DND-41 (cell line): ENCODE measurements at regions not wholly inside any gene's neighbourhood (a gene's known extent, or its start where the extent isn't known, plus 50 kb on each side); places are given as distances from the start of the nearest gene placed in this dataset.
"Not testable (repeated sequence)": the region's sequence is repeated elsewhere in the genome, so short reads cannot be mapped to it uniquely, and the experiment has no call there.

Source experiments
- ATAC-seq: fragments of 200-7000 bp; cut with Tn5 transposase; 3 replicates; pipeline ENCODE4 v1.9.1; 2021; ENCODE audit warnings: low read depth; ENCODE audit not compliant: insufficient read depth
- DNase-seq: peaks from one replicate; pipeline ENCODE4 v3.0.0-alpha.2; 2020
- H2AFZ ChIP-seq: 2 replicates; pipeline ENCODE4 v1.6.0; 2012; ENCODE audit warnings: low read depth, low read length
- H3K27ac ChIP-seq: 2 replicates; pipeline ENCODE4 v1.5.1; 2012; ENCODE audit warnings: low read length, inconsistent platforms
- H3K27me3 ChIP-seq: fragments of 200-600 bp; sonication (generic); 2 replicates; pipeline ENCODE4 v1.6.0; 2012; ENCODE audit warnings: low read length, mild to moderate bottlenecking, inconsistent platforms; ENCODE audit not compliant: insufficient read depth, poor library complexity
- H3K36me3 ChIP-seq: 2 replicates; pipeline ENCODE4 v1.5.1; 2012; ENCODE audit warnings: low read length, inconsistent platforms; ENCODE audit not compliant: insufficient read depth
- H3K4me1 ChIP-seq: 2 replicates; pipeline ENCODE4 v1.5.1; 2012; ENCODE audit warnings: mild to moderate bottlenecking, low read length; ENCODE audit not compliant: insufficient read depth
- H3K4me2 ChIP-seq: 2 replicates; pipeline ENCODE4 v1.6.0; 2012; ENCODE audit warnings: mild to moderate bottlenecking, moderate library complexity, low read length, inconsistent platforms; ENCODE audit not compliant: insufficient read depth
- H3K4me3 ChIP-seq, 2 experiments: fragments of 200-600 bp in 1 of 2; shearing (Covaris generic) in 1 of 2; 2 replicates each; pipeline ENCODE4 v1.5.1; 2012 to 2016; ENCODE audit warnings: inconsistent platforms in 2 of 2, low read length in 2 of 2, mild to moderate bottlenecking in 2 of 2, low read depth in 1 of 2, moderate library complexity in 1 of 2
- H3K79me2 ChIP-seq: 2 replicates; pipeline ENCODE4 v1.6.0; 2012; ENCODE audit warnings: low read length, inconsistent platforms; ENCODE audit not compliant: insufficient read depth
- H3K9ac ChIP-seq: 2 replicates; pipeline ENCODE4 v1.6.0; 2012; ENCODE audit warnings: low read depth, mild to moderate bottlenecking, inconsistent platforms, low read length, moderate library complexity
- H3K9me3 ChIP-seq: 2 replicates; pipeline ENCODE4 v1.5.1; 2012; ENCODE audit warnings: low read length, moderate library complexity, mild to moderate bottlenecking, inconsistent platforms; ENCODE audit not compliant: insufficient read depth, severe bottlenecking
- H4K20me1 ChIP-seq: 2 replicates; pipeline ENCODE4 v1.6.0; 2012; ENCODE audit warnings: low read length; ENCODE audit not compliant: insufficient read depth
- EZH2 ChIP-seq: IDR thresholded peaks from 3 replicates; pipeline ENCODE4 v1.6.1; 2012; ENCODE audit warnings: borderline replicate concordance, low read depth, mild to moderate bottlenecking, moderate library complexity, low read length, inconsistent platforms; ENCODE audit not compliant: severe bottlenecking
- TF ChIP-seq, protein P1 (sequence below): IDR thresholded peaks from 2 replicates; pipeline ENCODE4 v1.5.1; 2012; ENCODE audit warnings: borderline replicate concordance, low read length, moderate library complexity, mild to moderate bottlenecking; ENCODE audit not compliant: poor library complexity, severe bottlenecking; ENCODE audit errors: extremely low read depth

DNA sequence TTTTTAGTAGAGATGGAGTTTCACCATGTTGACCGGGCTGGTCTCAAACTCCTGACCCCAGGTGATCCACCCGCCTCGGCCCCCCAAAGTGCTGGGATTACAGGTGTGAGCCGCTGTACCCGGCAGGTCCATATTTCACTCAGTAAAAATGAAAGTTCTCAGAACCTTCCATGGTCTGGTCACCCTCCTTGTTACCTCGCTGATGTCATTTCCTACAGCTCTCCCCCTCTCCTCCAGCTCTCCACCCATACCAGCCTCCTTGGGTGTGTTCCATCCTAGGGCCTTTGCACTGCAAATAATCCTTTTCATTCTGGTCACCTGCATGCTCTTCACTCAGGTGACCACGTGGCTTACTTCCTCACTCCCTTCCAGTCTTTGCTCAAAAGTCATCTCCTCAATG lies 78.2 kb upstream of the TNFSF11 start:
- no peak for DNase-seq

DNA sequence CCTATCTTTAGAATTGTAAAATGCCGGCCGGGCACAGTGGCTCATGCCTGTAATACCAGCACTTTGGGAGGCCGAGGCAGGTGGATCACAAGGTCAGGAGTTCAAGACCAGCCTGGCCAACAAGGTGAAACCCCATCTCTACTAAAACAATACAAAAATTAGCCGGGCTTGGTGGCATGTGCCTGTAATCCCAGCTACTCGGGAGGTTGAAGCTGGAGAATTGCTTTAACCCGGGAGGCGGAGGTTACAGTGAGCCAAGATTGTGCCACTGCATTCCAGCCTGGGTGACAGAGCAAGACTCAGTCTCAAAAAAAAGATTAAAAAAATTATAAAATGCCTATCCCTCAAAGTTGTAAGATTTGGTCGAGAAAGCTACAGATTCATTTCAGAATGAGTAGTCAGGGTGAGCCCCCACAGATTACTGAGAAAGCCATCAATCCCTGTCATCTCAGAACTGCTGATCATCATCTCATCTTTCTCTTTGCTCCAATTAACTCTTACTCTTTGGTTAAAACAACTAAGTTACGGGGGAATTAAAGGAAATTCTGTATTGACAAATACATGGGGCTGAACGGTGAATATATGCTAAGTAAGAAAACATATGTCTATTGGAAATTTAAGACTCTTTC lies 76.9 kb upstream of the TNFSF11 start:
- not testable (repeated sequence) for H3K27ac ChIP-seq, H2AFZ ChIP-seq, DNase-seq, H3K4me2 ChIP-seq, ATAC-seq, H3K27me3 ChIP-seq, H3K9me3 ChIP-seq, H3K9ac ChIP-seq, H3K79me2 ChIP-seq, H3K36me3 ChIP-seq, H3K4me3 ChIP-seq, H4K20me1 ChIP-seq
- peaks cover 12% of the 10 kb centered on the region for H3K4me1 ChIP-seq

More for the DNA sequence above, 78.2 kb upstream of the TNFSF11 start:
- Histone ChIP-seq H3K4me2 (no peak overlapping the region), H3K79me2 (no peaks in the 10 kb centered on the region), H2AFZ (no peak overlapping the region), H3K9me3 (no peaks in the 10 kb centered on the region), H3K36me3 (no peaks in the 10 kb centered on the region), H3K9ac (no peak overlapping the region), H3K4me3 (no peak overlapping the region), H4K20me1 (no peaks in the 10 kb centered on the region), H3K27me3 (no peaks in the 10 kb centered on the region), H3K27ac (no peak overlapping the region), H3K4me1 (peaks cover 12% of the 10 kb centered on the region)
- ATAC-seq, result no peak
- TF ChIP-seq, protein P1, sequence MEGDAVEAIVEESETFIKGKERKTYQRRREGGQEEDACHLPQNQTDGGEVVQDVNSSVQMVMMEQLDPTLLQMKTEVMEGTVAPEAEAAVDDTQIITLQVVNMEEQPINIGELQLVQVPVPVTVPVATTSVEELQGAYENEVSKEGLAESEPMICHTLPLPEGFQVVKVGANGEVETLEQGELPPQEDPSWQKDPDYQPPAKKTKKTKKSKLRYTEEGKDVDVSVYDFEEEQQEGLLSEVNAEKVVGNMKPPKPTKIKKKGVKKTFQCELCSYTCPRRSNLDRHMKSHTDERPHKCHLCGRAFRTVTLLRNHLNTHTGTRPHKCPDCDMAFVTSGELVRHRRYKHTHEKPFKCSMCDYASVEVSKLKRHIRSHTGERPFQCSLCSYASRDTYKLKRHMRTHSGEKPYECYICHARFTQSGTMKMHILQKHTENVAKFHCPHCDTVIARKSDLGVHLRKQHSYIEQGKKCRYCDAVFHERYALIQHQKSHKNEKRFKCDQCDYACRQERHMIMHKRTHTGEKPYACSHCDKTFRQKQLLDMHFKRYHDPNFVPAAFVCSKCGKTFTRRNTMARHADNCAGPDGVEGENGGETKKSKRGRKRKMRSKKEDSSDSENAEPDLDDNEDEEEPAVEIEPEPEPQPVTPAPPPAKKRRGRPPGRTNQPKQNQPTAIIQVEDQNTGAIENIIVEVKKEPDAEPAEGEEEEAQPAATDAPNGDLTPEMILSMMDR, result no peak
- no peak for TF ChIP-seq EZH2

DNA sequence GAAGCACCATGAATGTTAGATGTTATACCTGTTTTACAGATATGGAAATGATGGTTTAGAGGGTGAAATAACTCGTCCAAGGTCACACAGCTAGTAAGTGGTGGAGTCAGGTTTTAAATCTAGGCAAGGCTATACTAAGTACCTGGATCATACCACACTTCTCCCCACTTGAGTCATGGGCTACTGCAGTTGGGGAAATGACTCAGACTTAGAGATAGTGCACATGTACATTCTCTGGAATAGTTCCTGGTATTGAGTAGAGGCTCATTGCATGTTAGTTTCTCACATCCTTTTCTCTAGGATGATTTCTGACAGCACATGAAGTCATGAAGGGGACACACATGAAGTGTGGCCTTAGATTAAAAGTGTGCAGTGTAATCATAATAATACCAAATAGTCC lies 76.2 kb upstream of the TNFSF11 start:
- ATAC-seq (peak; percentile 42; the same call in 1 of the 3 replicates), DNase-seq (no peak)
- TF ChIP-seq, protein P1, result no peak
- TF ChIP-seq EZH2, result no peak
- Histone ChIP-seq H3K4me2 (no peak overlapping the region), H4K20me1 (no peaks in the 10 kb centered on the region), H3K9me3 (no peaks in the 10 kb centered on the region), H3K27me3 (no peaks in the 10 kb centered on the region), H3K27ac (no peak overlapping the region), H3K4me3 (no peak overlapping the region), H3K9ac (no peak overlapping the region), H2AFZ (no peak overlapping the region), H3K4me1 (peaks cover 12% of the 10 kb centered on the region), H3K79me2 (no peaks in the 10 kb centered on the region), H3K36me3 (no peaks in the 10 kb centered on the region)

DNA sequence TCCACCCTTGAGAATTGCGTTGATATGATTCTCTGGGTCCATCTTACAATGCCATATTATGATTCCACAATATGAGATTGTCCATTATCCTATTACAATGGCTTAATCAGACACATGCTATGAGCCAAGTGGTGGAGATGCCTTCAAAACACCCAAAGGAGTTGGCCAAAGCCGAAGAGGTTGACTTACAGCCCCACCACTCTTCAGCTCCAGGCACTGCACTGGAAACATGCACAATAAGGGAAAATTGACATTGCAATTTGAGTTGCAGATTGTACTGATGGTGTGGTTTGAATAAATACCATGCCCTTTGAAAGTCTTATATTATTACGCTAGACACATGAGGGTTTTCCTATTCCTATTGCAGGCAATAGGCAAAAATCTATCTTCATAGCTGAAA lies 75.4 kb upstream of the TNFSF11 start:
- no peaks in the 10 kb centered on the region for H3K9me3 ChIP-seq
- H2AFZ ChIP-seq, result no peak overlapping the region
- ATAC-seq (no peak), DNase-seq (no peak)
- H4K20me1 ChIP-seq, result no peaks in the 10 kb centered on the region
- no peaks in the 10 kb centered on the region for H3K79me2 ChIP-seq
- H3K27ac ChIP-seq, result no peak overlapping the region
- H3K27me3 ChIP-seq, result no peaks in the 10 kb centered on the region
- H3K4me2 ChIP-seq, result no peak overlapping the region
- TF ChIP-seq, protein P1, result peak; percentile 40
- TF ChIP-seq EZH2, result no peak
- H3K9ac ChIP-seq, result no peak overlapping the region
- peaks cover 11% of the 10 kb centered on the region for H3K4me1 ChIP-seq
- H3K36me3 ChIP-seq, result no peaks in the 10 kb centered on the region
- H3K4me3 ChIP-seq, result no peak overlapping the region
